ENCODE measurements at regions not wholly inside any gene's neighbourhood (a gene's known extent, or its start where the extent isn't known, plus 50 kb on each side); places are given as distances from the start of the nearest gene placed in this dataset.

GRCh38 chr6:26295691-26296555, 69.1 kb upstream of the BTN3A2 start:
- TF ChIP-seq CTCF (IDR thresholded peaks at IDR 0.05; ENCODE audit: low read depth, low read length): no peak
- DNase-seq (ENCODE audit: low read depth, low spot score): peak; percentile 80
- in situ Hi-C loops (cut with HindIII; ENCODE audit: low sequenced_read_pairs): no loop called here
- H3K4me3 ChIP-seq (ENCODE audit: low read depth, low read length): no peak overlapping the region

- no peak for TF ChIP-seq CTCF (IDR thresholded peaks at IDR 0.05; ENCODE audit: low read depth, low read length)
- no peak for DNase-seq (ENCODE audit: low read depth, low spot score)
- no peak overlapping the region for H3K4me3 ChIP-seq (ENCODE audit: low read depth, low read length)
- in situ Hi-C loops (cut with HindIII; ENCODE audit: low sequenced_read_pairs): no loop called here
These were observed 68.5 kb upstream of the BTN3A2 start for GRCh38 chr6:26296556-26296856.

- TF ChIP-seq CTCF (IDR thresholded peaks at IDR 0.05; ENCODE audit: low read depth, low read length): no peak
- no peak overlapping the region for H3K4me3 ChIP-seq (ENCODE audit: low read depth, low read length)
- DNase-seq (ENCODE audit: low read depth, low spot score): peak; percentile 37
- in situ Hi-C loops (cut with HindIII; ENCODE audit: low sequenced_read_pairs): no loop called here
These were observed 67.9 kb upstream of the BTN3A2 start for GRCh38 chr6:26296857-26297648.

GRCh38 chr6:26299286-26300042, 65.5 kb upstream of the BTN3A2 start:
- peak overlapping the region; percentile 11 for H3K4me3 ChIP-seq (ENCODE audit: low read depth, low read length)
- in situ Hi-C loops (cut with HindIII; ENCODE audit: low sequenced_read_pairs): no loop called here
- DNase-seq (ENCODE audit: low read depth, low spot score): no peak
- no peak for TF ChIP-seq CTCF (IDR thresholded peaks at IDR 0.05; ENCODE audit: low read depth, low read length)

GRCh38 chr6:26300043-26300331, 65.0 kb upstream of the BTN3A2 start:
- TF ChIP-seq CTCF (IDR thresholded peaks at IDR 0.05; ENCODE audit: low read depth, low read length): no peak
- in situ Hi-C loops (cut with HindIII; ENCODE audit: low sequenced_read_pairs): no loop called here

GRCh38 chr6:26300359-26300758, 64.6 kb upstream of the BTN3A2 start:
- in situ Hi-C loops (cut with HindIII; ENCODE audit: low sequenced_read_pairs): no loop called here
- TF ChIP-seq CTCF (IDR thresholded peaks at IDR 0.05; ENCODE audit: low read depth, low read length): no peak
- no peak for DNase-seq (ENCODE audit: low read depth, low spot score)
- no peak overlapping the region for H3K4me3 ChIP-seq (ENCODE audit: low read depth, low read length)

More at GRCh38 chr6:26300043-26300331, 65.0 kb upstream of the BTN3A2 start:
- no peak for DNase-seq (ENCODE audit: low read depth, low spot score)
- no peak overlapping the region for H3K4me3 ChIP-seq (ENCODE audit: low read depth, low read length)

Measured in astrocyte of the spinal cord (primary cell).